ENCODE measurements at regions not wholly inside any gene's neighbourhood (a gene's known extent, or its start where the extent isn't known, plus 50 kb on each side); places are given as distances from the start of the nearest gene placed in this dataset.

DNA sequence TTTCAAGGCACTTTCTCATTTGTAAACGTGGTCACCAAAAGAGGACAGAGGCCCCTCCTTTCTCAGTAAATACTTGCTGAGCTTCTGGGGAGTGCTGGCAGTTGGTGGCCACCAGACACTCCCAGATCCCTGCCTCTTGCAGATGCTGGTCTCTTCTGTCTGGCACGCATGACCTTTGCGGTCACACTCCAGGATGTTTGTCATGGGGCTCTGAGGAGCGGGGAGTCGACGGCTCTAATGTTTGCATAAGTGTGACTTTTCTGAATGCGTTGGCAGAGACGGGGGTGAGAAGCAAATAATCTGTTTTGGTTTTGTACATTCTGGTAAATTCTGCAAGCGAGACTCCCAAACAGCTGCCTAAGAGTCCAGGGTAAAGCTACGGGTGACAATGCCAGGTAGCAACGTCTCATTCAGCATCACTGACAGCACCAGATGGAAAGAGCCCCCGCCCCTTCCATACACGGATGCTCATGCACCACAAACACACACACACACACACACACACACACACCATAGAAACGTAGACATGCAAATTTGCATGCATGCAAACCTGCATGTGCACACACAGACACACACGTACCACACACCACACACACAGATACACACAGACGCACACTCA, 101.1 kb downstream of the YTHDF1 start:
- no peak for DNase-seq

- DNase-seq, result no peak
Measured at GRCh38 chr20:63114006-63114692, 101.8 kb downstream of the YTHDF1 start.

- no peak for DNase-seq
Measured at GRCh38 chr20:63112491-63113219, 103.3 kb downstream of the YTHDF1 start.

GRCh38 chr20:63108247-63108646, 101.5 kb upstream of the BHLHE23 start:
- no peak for DNase-seq

DNA sequence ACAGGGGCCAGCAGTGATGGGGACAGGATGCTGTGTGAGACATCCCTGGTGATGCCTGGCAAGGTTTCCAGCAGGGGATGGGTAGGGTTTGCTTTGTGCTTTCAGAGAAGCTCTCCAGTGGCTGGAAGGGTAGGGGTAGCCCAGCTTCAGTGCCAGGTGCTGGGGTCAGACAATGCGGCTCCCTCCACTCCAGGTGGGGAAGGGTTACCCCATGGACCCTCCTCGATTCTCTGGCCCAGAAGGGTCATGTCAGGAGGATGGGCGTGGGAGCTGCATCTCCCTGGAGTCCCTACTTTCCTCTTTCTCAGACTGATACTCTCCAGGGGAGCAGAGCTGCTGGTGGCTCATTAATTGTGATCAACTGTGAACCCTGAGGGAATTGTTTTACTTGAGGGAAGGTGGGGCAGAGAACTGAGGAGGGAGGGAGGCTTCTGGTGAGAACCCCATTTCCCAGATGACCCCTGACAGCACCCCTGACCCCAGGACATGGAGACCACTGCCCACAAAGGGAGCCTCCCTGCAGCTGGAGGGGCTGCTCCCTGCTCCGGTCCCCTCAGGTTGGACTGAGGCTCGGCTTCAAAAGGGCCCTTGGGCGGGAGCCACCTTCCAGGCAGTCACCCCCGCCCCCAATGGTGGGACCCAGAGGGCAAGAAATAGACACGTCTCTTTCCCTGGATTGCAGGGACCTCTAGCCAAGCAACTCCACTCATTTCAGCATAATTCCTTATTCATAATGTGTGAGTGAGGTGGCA, 100.9 kb upstream of the BHLHE23 start:
- no peak for DNase-seq

DNA sequence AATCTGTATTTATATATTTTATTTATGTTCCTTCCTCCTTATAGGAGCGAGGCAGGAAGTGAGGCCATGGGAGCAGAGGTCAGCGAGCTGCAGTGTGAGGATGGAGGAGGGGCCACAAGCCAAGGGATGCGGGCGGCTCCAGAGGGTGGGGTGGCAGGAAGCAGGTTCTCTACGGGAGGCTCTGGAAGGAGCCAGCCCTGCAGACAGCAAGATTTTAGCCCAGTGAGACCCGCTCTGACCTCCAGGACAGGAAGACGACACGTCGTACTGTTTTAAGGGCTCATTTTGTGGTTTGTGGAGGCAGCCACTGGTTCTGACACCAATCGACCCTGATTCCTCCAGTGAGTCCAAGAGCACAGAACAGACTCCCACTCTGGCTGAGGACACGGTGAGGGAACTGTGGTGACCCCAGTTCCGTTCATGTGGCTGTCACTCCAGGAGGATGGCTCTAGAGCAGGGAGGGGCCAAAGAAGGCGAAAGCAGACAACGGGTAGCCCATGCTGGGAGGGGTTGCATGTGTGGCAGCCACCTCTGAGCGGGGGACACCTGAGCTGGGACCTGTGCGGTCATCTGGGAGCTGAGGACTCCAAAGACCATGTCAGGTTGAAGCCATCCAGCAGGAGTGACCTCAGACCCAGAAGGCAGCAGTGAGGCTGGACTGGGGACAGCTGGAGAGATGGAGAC, 100.1 kb upstream of the BHLHE23 start:
- no peak for DNase-seq

GRCh38 chr20:63106108-63106764, 99.5 kb upstream of the BHLHE23 start:
- DNase-seq, result peak; percentile 15

DNA sequence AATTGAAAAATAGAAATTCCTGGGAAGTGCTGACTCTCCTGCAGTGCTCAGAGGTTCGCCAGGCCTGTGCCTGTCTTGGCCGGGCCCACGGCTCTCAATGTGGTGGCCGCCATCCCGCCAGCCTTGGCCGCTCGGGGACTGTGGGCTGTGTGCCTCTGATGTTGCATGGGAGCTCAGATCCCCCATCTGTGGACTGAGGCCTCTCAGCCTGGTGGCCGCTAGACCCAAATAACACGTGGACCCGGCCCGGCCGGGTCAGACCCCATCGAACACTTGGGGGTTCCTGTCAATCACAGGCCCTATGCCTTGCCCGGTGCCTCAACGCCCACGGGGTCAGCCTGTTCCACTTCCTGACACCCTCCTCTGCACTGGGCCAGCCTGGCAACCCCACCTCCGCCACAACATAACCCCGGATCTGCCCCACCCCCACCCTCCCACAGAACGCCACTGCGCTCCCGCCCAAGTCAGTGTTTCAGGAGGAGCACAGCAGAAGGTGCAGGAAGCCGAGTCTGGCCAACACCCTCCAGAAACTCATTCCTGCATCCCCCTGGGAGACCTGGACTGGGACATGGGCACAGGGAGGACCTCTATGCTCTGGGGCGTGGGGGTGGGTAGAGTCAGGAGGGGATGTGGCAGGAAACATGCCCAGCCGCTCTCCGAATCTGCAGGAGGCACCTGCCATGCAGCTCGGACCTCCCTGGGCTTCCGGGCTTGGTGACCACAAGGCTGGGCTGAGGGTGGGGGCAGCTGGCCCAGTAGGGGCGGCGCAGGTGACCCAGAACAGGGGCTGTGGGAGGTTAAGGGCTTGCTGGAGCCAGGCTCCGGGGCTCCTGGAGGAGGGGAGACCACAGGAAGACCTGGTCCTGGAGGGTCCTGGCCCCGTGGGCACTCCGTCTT, 98.7 kb upstream of the BHLHE23 start:
- DNase-seq, result no peak

DNA sequence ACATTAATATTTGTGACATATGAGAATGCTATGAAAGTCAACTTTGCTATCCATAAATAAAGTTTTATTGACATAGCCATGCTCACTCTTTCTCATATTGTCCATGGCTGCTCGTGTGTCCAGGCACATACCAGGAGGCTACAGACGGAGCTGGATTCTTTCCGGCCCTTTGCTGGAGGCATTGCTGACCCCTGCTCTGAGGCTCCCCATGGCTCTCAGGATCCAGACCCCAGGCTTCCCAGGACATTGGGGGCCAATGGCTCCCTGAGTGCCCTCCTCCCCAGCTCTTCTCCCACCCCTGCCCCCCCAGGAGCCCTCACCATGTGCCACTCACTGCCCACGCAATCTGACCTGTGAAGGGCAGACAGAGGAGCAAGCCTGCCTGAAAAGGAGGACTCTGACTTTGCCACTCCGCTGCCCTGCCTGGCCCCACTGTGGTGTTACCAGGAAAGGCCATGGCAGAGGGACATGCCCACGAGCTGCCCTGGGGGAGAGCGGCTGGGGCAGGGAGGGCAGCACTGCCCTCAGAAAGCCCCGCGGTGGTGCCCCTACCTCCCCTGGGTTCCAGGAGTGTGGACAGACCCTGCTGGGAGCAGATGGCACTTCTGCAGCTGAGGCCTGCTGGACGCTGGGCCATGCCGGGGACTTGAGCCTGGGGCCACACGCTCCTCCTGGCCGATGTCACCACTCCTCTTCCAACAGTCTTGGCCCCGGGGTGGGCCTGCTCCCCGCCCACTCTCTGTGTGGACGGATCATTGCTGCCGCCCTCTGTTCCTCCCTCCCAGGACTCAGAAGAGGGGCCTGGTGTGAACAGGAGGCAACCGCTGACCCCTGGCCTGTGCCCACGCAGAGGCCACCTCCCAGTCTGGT, 97.8 kb upstream of the BHLHE23 start:
- DNase-seq, result no peak

GRCh38 chr20:63103402-63104311, 96.9 kb upstream of the BHLHE23 start:
- DNase-seq, result peak; percentile 11

GRCh38 chr20:63102721-63103375, 96.1 kb upstream of the BHLHE23 start:
- peak; percentile 24 for DNase-seq

DNA sequence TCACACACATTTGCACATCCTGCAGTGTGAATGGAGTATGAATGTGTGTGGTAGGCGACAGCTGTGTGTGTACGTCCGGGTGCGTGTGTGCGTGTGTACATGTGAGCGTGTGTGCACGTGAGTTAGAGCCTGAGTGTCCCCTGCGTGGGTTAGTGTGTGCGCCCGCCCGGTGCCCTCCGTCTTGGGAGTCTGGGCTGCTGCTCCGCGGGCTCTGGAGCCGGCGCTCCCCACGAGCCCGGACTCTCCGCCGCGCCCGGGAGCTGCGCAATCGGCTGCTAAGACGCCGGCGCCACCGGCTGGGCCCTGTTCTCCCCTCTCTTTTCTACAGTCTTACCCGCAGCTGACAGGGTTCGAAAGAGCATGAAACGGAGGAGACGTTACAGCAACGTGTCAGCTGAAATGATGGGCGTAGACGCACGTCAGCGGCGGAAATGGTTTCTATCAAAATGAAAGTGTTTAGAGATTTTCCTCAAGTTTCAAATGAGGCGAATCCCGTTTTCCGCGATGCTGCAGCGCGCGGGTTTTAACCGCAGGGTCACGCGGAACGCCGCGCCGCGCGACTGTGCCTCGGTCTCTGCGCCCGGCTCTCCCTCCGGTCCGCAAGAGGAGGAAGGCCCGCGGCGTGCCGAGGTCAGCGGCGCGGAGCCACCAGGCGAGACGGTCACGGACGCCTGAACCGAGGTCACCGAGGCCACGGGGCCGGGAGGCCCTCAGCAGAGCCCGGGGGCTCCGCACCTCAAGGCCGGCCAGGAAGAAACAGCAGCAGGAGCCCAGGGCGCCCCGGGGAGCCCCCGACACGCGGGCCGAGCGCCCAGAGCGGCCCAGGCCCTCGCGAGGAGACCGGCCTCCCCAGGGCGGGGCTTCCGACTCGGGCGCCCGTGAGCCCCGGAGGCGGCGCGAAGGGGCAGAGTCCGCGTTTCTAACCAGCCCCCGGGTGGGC, 95.3 kb upstream of the BHLHE23 start:
- peak; percentile 43 for DNase-seq

GRCh38 chr20:63100926-63101699, 94.3 kb upstream of the BHLHE23 start:
- no peak for DNase-seq

DNA sequence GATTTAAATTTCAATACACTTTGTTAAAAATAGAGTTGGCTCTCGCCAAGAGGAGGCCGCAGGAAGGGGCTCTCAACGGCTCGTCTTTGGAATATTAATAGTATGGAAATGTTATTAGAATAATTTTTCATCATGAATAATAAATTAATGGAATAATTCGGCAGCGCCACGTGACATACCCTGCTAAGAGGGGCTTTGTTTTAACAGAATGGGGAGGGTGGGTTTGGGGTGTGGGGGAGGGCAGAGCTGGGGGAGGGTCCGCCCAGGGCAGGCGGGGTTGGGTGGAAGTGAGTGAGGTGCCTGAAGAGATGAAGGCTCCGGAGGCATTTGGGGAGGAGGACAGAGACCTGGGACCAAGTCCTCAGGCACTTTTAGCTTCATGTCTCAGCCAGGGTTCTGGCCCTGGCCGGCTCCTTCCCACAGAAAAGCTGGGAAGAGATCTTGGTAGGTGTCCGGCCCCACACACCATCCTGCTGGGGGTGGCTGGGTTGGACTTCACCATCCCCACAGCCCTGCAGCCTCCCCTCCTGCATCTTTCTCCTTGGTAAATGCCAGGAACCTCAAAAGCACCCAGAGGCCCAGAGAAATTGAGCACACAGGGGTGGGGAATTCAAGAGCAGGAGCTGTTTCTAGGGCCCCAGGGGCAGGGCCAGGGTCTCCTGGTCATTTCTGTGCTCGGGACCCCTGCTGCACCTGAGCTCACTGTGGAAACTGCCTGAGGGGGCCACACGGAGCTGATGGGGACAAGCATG, 93.6 kb upstream of the BHLHE23 start:
- DNase-seq, result no peak

- no peak for DNase-seq
Measured at GRCh38 chr20:63099456-63100173, 92.9 kb upstream of the BHLHE23 start.
